ENCODE measurements at regions not wholly inside any gene's neighbourhood (a gene's known extent, or its start where the extent isn't known, plus 50 kb on each side); places are given as distances from the start of the nearest gene placed in this dataset.

DNA sequence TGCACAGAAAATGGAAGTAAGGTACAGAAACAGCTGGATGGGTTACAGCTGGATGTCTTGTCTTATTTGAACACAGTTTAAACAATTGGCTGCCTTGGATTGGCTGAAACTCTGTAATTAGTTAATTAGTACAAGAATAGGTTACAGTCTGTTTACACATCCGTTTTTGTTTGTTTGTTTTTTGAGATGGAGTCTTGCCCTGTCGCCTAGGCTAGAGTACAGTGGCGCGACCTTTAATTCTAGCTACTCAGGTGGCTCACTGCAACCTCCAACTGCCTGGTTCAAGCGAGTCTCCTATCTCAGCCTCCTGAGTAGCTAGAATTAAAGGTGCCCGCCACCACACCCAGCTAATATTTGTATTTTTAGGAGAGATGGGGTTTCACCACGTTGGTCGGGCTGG, 368.7 kb upstream of the KLF4 start:
- H2BK120ac ChIP-seq (ENCODE audit: low read depth, low read length, poor library complexity, severe bottlenecking) = no peak overlapping the region
- no peak overlapping the region for H2BK5ac ChIP-seq (ENCODE audit: insufficient read length, low read length)
- no peak overlapping the region for H3K18ac ChIP-seq (ENCODE audit: insufficient read length, low read depth, low read length)
- peaks cover 2 to 5% (median 5%) of the 10 kb centered on the region in 3 experiments; a peak in 4 of 7 replicates for H3K36me3 Mint-ChIP-seq (ENCODE audit: insufficient read depth in 1 of 3, low read depth in 3 of 3)
- no peaks in the 10 kb centered on the region for H3K9me3 ChIP-seq (ENCODE audit: control insufficient read depth, low read depth, low read length)
- no peak overlapping the region for H3K14ac ChIP-seq (ENCODE audit: insufficient read depth, low read length)
- H3K4me1 ChIP-seq (ENCODE audit: insufficient read depth, low read length) = no peaks in the 10 kb centered on the region
- WGBS (ENCODE audit: extremely low coverage, insufficient read length, low lambda C conversion rate) = no CpG with 5 or more reads among the region's 8 CpGs
- no peak overlapping the region for H4K5ac ChIP-seq (ENCODE audit: insufficient read length, low read depth, low read length)
- H4K20me1 ChIP-seq (ENCODE audit: control insufficient read depth, insufficient read depth, insufficient read length) = no peaks in the 10 kb centered on the region
- H3K27ac ChIP-seq (ENCODE audit: insufficient read length, low read depth, low read length) = no peak overlapping the region
- H4K8ac ChIP-seq (replicated peaks; ENCODE audit: insufficient read length, low read depth, low read length) = no peak overlapping the region
- no peak overlapping the region for H3K4me3 Mint-ChIP-seq
- H2AFZ ChIP-seq (ENCODE audit: low read length) = no peak overlapping the region
- no peaks in the 10 kb centered on the region for H3K27me3 Mint-ChIP-seq (ENCODE audit: low read depth)
- no peak overlapping the region for H3K9ac ChIP-seq (ENCODE audit: extremely low read depth, insufficient read length, low read length)
- H3K79me1 ChIP-seq (ENCODE audit: insufficient read depth, low read depth, low read length, poor library complexity, severe bottlenecking) = no peaks in the 10 kb centered on the region
- H3K23ac ChIP-seq (ENCODE audit: insufficient read length, low read depth, low read length) = no peak overlapping the region
- H3K9me3 Mint-ChIP-seq = peaks cover 5 to 16% of the 10 kb centered on the region in 2 experiments; a peak in 4 of 5 replicates
- TF ChIP-seq, protein P1, sequence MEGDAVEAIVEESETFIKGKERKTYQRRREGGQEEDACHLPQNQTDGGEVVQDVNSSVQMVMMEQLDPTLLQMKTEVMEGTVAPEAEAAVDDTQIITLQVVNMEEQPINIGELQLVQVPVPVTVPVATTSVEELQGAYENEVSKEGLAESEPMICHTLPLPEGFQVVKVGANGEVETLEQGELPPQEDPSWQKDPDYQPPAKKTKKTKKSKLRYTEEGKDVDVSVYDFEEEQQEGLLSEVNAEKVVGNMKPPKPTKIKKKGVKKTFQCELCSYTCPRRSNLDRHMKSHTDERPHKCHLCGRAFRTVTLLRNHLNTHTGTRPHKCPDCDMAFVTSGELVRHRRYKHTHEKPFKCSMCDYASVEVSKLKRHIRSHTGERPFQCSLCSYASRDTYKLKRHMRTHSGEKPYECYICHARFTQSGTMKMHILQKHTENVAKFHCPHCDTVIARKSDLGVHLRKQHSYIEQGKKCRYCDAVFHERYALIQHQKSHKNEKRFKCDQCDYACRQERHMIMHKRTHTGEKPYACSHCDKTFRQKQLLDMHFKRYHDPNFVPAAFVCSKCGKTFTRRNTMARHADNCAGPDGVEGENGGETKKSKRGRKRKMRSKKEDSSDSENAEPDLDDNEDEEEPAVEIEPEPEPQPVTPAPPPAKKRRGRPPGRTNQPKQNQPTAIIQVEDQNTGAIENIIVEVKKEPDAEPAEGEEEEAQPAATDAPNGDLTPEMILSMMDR (conservative IDR thresholded peaks at IDR 0.05) = no peak
- H3K27ac Mint-ChIP-seq = no peak overlapping the region
- no peaks in the 10 kb centered on the region for H3K27me3 ChIP-seq (ENCODE audit: insufficient read depth, low read length)
- no peak overlapping the region for H2BK20ac ChIP-seq (ENCODE audit: low read depth, low read length, poor library complexity, severe bottlenecking)
- 0 out of 4 replicates have a peak, but pooled peaks cover 0 to 6% of the 10 kb centered on the region in 2 experiments for H3K4me1 Mint-ChIP-seq
- no peak overlapping the region for H3K4me2 ChIP-seq (ENCODE audit: insufficient read depth, insufficient read length, low read length)
- H2BK15ac ChIP-seq (ENCODE audit: low read depth, low read length) = no peak overlapping the region
- DNase-seq = no peak
- no peak overlapping the region for H2AK5ac ChIP-seq (ENCODE audit: insufficient read length, low read length)
- H2BK12ac ChIP-seq (ENCODE audit: insufficient read length, low read depth, low read length) = no peak overlapping the region
- H3K79me2 ChIP-seq (ENCODE audit: insufficient read depth, low read length) = no peaks in the 10 kb centered on the region
- H3T11ph ChIP-seq (ENCODE audit: low read length) = no peak overlapping the region
- no peaks in the 10 kb centered on the region for H3K23me2 ChIP-seq (ENCODE audit: insufficient read length, low read depth, low read length, poor library complexity, severe bottlenecking)
- no peak overlapping the region for H4K91ac ChIP-seq (ENCODE audit: insufficient read length, low read depth, low read length)
- H3K4ac ChIP-seq (ENCODE audit: low read depth, low read length) = no peak overlapping the region
- no peak overlapping the region for H3K56ac ChIP-seq (ENCODE audit: insufficient read length, low read depth, low read length)
